HG03520 (cell line): ENCODE measurements at regions not wholly inside any gene's neighbourhood (a gene's known extent, or its start where the extent isn't known, plus 50 kb on each side); places are given as distances from the start of the nearest gene placed in this dataset.

Source experiments
- ATAC-seq: cut with Tn5 transposase; IDR thresholded peaks from one replicate; pipeline ENCODE4 v1.9.1; 2021; ENCODE audit warnings: mild to moderate bottlenecking, moderate library complexity; ENCODE audit not compliant: unreplicated experiment

DNA sequence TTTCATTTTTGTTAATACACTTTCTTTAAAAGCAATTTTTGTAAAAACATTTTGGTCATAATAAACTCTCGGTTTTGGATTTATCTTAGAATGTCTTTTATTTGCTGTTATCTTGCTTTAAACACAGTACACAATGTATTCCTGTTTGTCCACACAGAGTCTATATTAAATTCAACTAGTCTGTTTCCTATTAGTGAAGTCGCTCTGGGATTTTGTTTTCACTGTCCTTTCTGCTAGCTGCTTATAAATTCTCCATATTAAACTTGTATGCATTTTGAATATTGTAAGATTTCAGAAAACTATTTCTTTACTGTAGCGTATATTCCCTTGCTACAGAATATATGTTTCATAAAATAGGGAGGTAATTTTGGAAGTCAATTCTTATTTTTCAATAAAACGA lies 630.2 kb downstream of the HDGFL1 start:
- no peak for ATAC-seq

- ATAC-seq = no peak
Measured at GRCh38 chr6:23200946-23201345, 631.6 kb downstream of the HDGFL1 start.

- ATAC-seq = no peak
Measured at GRCh38 chr6:23202207-23202606, 632.8 kb downstream of the HDGFL1 start.

GRCh38 chr6:23212398-23212797 lies 643.0 kb downstream of the HDGFL1 start:
- ATAC-seq = no peak

DNA sequence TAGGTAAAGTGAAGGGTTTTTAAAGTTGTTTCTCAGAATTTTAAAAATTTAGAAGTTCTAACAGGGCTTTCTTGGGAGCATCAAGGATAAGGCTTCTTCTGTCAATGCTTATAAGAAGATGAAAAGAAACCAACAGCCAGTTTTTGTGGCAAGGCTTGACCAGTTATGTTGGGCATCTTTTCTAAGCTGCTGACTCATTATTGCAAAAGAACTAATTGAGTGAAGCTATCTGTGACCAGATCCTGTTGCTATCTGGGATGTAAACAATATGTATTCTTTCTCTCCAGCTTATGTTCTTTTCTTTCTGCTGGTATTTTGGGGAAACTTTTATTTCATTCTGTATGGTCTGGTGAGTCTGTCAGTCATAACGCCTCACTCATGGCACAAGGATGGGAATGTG lies 643.8 kb downstream of the HDGFL1 start:
- no peak for ATAC-seq

- ATAC-seq = no peak
Measured at GRCh38 chr6:23213651-23214050, 644.3 kb downstream of the HDGFL1 start.

DNA sequence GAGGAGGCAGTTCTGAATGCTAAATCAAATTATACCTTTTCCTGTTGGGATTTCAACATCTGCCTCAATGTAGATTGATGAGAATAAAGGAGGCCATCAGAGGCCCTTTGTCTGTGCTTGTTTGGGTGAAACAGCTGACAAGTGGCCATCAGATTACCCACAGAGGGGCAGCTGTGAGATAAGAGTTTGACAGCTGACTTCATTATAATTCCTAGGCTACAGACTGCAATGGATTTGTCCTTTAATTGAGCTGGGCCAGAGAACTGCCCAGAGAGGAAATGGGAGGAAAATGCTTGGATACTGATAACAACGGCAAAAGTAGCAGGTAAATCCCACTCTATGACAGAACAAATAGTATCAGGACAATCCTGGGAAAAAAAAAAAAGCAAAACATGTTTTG lies 649.4 kb downstream of the HDGFL1 start:
- ATAC-seq = no peak

DNA sequence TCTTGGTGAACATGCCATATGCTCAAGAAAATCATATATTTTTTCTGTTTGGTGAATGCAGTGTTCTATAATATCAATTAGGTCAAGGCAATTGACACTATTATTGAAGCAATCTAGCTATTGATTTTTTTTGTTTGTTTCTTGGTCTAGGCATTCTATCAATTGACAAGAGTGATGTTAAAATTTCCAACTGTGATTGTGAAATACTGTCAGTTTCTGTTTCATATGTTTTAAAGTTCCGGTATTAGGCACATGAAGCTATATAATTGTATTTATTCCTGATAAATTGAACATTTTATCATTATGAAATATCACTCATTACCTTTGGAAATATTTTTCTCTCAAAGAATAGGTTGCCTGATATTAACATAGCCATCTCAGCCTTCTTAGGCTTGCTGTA lies 653.4 kb downstream of the HDGFL1 start:
- no peak for ATAC-seq

- no peak for ATAC-seq
Measured at GRCh38 chr6:23224540-23224939, 655.2 kb downstream of the HDGFL1 start.

DNA sequence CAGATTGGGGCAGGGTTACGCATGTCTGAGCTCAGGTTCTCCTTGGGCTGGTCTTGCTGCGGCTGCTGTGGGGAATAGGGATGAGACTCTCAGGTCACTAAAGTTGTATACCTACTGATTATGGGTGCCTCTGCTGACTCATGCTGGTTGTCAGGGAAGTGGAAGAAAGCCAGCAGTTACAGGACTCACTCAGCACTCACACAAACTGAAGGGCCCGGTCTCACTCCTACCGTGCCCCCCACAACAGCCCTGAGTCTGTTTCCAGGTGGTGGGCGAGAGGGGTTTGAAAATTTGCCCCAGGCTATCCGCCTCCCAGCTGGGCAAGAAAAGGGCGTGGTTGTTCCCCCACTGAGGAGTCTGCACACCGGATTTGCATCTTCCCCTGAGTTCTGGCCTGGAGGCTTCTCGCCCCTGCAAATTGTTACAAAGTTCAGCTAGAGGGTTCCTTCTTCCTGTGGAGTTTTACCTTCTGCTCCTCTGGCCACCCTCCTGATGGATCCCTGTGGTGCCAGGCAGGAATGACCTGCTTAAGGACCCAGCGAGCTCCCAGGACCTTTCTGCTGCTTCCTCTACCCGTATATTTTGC lies 659.2 kb downstream of the HDGFL1 start:
- ATAC-seq = no peak

DNA sequence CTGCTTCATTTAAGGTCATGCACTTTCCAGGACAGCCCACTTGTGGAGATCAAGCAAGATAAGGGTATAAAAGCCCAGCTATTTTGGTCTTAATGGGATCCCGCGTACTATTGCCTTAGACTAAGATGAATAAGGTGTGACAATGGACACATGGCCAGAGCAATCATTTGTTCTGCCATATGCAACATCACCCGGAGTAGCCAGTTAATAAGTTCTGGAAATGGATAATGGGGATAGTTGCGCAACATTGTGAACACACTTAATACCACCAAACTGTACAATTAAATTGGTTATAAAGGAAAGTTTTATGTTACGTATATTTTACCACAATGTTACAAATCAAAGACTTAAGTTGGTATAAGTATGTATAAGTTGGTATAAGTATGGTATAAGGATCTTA lies 674.5 kb downstream of the HDGFL1 start:
- ATAC-seq = no peak

DNA sequence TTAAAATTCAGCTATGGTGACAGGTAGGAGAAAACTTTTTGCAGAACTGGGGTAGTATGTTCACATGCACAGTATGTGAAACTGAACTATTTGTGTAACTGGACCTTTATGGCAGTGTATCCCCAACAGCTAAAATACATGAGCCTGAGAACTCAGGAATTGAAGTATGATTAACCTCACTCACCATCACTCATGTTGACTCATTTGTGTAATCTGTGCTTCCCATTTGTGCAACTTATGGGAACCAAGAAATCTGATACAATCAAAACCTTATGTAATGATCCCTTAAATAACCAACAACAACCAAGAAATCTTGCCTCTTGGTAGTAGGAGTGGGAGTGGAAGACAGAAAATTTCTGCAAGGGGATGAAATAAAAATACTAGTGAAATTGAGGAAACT lies 674.9 kb downstream of the HDGFL1 start:
- ATAC-seq = no peak

DNA sequence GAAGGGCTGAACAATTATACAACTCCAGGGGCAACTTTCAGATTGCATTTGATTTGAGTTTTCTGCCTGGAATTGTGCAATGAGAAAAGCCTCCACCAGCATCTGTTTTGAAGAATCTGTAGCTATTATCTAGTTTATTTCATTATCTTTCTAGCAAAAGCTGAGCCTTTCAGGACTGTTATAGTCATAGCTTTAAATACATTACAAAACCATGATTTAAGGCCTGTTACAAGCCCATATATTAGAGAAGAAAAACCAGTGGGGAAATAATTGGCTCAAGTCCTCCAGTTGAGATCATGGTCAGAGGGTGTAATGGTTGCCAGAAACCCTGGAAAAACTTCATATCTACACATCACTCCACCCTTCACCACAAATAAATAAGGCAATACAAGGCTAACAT lies 676.2 kb downstream of the HDGFL1 start:
- no peak for ATAC-seq

DNA sequence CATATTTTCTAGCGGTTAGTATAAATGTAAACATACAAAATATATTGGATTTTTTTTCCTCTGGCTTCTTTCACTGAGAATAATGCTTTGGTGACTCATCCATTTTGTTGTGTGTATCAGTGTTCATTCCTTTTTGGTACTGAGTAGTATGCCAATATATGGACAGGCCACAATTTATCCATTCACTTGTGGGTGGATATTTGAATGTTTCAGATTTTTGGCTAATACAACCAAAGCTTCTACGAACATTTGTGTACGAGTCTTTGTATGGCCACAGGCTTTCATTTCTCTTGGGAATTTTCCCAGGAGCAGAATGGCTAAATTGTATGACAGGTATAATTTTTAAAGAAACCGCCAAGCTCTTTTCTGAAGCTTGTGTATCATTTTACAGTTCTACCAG lies 677.5 kb downstream of the HDGFL1 start:
- no peak for ATAC-seq

- no peak for ATAC-seq
Measured at GRCh38 chr6:23250556-23250955, 681.2 kb downstream of the HDGFL1 start.

GRCh38 chr6:23262864-23263263 lies 693.5 kb downstream of the HDGFL1 start:
- ATAC-seq = no peak

DNA sequence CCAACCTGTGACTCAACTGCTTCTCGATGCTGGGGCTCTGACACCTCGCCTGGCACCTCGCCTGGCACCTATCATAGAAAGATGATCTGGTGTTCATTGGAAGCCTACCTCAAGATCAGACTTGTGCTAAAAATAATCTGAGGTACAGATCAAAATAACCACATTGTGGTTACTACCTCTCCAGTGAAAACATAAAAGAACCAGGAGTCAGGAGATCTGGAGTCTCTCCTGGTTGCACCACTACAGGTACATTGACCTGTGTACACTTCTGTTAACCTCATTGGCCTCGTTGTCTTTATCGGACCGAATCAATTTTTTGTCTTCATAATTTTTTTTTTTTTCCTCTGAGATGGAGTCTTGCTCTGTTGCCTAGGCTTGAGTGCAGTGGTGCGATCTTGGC lies 695.9 kb downstream of the HDGFL1 start:
- no peak for ATAC-seq

DNA sequence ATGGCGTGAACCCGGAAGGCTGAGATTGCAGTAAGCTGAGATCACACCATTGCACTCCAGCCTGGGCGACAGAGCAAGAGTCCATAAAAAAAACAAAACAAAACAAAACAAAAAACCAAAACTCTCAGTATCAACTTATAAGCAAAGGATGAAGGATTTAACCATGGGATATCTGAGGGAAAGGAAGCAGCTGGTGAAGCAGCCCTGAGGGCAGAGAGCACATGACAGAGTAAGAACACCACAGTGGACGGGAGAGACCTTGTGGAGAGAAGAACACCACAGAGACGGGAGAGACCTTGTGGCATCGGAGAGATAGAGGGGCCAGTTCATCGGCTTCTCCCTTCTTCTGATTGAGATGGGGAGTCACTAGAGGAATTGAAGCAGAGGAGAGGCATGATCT lies 697.2 kb downstream of the HDGFL1 start:
- no peak for ATAC-seq

DNA sequence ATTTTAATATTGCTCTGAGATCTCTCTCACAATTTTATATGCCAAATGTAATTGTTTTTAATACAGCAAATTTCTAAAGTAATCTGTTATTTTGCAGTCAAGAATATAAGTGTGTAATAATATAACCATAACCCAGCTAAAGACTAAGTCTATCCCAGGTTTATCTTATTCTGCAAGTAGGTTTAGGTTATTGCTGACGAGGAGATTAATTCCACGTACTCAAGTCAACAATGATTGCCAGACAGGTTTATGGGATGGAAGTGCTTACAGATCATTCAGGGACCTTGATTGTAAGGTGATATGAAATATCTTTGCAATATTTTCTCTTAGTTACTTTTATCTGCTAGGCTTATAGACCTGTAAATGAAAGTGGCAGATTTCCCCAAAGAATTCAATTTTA lies 698.3 kb downstream of the HDGFL1 start:
- ATAC-seq = no peak

DNA sequence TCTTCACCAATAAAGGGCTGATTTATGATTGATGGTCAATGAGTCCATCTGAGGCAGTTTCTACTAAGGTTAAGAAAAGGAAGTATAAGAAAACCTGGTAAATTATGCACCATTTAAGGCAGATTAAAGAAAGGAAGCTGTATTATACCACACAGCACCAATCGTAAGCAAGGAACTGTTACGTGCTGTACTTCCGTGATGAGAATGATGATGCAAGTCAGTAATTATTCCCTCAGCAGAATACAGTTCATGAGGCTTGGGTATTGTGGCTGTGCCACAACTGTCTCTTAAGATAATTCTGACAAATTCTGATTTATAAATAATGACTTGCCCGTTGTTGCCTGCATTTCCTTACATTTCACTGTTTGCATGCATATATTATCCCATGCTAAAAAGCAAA lies 699.0 kb downstream of the HDGFL1 start:
- no peak for ATAC-seq

DNA sequence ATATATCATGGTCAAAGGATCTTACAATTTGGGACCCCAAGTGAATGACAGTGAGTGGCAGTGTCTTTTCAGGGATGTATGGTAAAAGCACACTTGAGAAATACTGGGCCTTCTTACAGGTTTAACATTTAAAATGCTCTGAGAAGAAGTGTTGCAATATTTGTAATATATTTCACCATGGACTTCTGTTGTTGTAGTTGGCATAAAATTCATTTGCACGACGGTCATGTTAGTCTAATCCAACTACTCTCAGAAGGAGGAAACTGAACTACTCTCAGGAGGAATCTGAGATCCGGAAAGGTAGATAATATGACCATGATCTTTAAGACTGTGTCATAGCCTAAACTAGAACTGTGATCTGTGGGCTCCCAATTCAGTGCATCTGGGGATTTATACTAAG lies 700.1 kb downstream of the HDGFL1 start:
- no peak for ATAC-seq

GRCh38 chr6:23272536-23272935 lies 703.2 kb downstream of the HDGFL1 start:
- ATAC-seq = no peak

DNA sequence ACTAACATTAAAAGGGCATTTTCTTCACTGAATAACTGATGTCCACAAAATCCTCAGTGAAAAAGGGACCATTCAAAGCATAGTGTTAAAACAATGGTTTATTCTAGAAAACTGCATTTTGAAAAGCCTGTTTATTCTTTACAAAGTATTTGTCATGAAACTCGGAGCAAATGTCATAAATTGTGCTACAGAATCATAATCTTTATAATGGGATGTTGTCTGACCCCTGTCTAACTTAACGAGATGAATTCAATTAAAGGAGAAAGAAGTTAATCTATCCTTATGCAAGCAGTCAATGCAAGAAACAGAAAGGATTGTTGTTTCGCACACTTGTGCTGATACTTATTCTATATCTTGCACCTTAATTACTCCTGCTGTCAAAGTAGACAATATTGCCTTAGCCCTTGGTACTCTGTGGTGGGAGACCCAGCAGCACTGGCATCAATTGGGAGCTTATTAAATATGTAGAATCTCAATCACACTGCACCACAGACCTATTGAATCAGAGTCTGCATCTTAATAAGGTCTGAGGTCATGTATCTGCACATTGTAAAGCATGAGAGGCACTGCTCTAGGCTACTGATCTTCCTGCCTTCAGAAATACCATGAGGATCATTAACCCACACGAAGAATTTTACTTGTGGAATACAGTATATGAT lies 708.3 kb downstream of the HDGFL1 start:
- no peak for ATAC-seq
